IPS-18c (cell line): ENCODE measurements at regions not wholly inside any gene's neighbourhood (a gene's known extent, or its start where the extent isn't known, plus 50 kb on each side); places are given as distances from the start of the nearest gene placed in this dataset.
"Not testable (repeated sequence)": the region's sequence is repeated elsewhere in the genome, so short reads cannot be mapped to it uniquely, and the experiment has no call there.

Source experiments
- H3K4me3 ChIP-seq: 2 replicates; pipeline ENCODE4 v1.7.0; 2013; ENCODE audit warnings: low read depth, mild to moderate bottlenecking, low read length, moderate library complexity; ENCODE audit not compliant: insufficient read depth
- H3K9me3 ChIP-seq: one replicate; pipeline ENCODE4 v1.6.1; 2013; ENCODE audit warnings: mild to moderate bottlenecking, low read length, moderate library complexity; ENCODE audit not compliant: control insufficient read depth, insufficient read depth

GRCh38 chr14:22243971-22244581 is 344.9 kb downstream of the DAD1 start:
- Histone ChIP-seq H3K4me3 (no peak overlapping the region), H3K9me3 (no peaks in the 10 kb centered on the region)

DNA sequence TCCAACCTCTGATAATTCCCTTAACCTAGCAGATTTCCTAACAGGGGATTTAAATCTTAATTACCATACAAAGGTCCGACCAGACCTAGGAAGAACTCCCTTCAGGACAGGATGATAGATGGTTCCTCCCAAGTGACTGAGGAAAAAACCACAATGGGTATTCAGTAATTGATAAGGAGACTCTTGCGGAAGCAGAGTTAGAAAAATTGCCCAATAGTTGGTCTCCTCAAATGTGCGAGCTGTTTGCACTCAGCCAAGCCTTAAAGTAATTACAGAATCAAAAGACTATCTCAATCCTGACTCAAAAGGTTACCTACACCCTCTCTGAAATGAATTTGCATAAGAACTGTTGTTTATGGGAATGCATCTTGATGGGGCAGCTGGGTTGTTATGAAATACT is 350.7 kb downstream of the DAD1 start:
- not testable (repeated sequence) for H3K4me3 ChIP-seq, H3K9me3 ChIP-seq

GRCh38 chr14:22233377-22233776 is 355.6 kb downstream of the DAD1 start:
- H3K9me3 ChIP-seq: peaks cover 9% of the 10 kb centered on the region
- no peak overlapping the region for H3K4me3 ChIP-seq

GRCh38 chr14:22232933-22233332 is 356.1 kb downstream of the DAD1 start:
- Histone ChIP-seq H3K4me3 (no peak overlapping the region), H3K9me3 (peaks cover 9% of the 10 kb centered on the region)

GRCh38 chr14:22232486-22232885 is 356.5 kb downstream of the DAD1 start:
- peaks cover 9% of the 10 kb centered on the region for H3K9me3 ChIP-seq
- no peak overlapping the region for H3K4me3 ChIP-seq

- Histone ChIP-seq H3K4me3 (no peak overlapping the region), H3K9me3 (peaks cover 9% of the 10 kb centered on the region)
These were observed 358.0 kb downstream of the DAD1 start for GRCh38 chr14:22231018-22231417.

GRCh38 chr14:22230517-22230916 is 358.5 kb downstream of the DAD1 start:
- H3K4me3 ChIP-seq: no peak overlapping the region
- peaks cover 9% of the 10 kb centered on the region for H3K9me3 ChIP-seq

DNA sequence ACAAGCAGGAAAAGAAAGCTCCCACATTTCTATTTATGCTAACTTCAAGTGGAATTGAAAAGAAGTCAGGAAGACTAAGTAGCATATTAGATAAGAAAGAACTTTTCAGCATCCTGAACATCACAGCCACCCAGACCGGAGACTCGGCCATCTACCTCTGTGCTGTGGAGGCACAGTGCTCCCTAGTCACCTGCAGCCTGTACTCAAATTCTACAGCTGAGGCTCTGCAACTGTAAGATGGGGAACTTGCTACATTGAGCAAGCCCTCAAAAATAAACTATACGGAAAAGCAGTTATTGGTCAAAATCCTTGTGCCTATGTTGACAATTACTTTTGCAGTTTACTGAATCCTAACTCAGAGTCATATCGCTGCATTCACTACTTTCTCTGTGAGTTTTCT is 361.9 kb downstream of the DAD1 start:
- H3K9me3 ChIP-seq: peaks cover 2% of the 10 kb centered on the region
- H3K4me3 ChIP-seq: no peak overlapping the region

DNA sequence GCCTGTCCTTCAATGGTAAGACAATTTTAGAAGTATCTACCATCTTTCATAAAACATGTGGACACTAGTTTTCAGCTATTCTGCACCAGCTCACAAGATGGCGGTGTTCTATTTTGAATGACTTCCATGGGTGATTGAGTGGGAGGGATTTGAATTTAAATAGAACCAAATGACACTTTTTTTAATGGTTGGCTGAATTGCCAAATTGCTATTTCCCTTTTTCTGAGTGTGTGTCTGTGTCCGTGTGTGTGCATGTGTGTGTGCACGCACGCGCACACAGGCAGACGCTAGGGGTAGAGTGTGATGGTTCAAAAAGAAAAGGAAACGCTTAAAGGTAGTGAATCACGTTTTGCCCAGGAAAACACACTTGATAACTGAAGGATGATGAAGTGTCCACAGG is 362.6 kb downstream of the DAD1 start:
- no peaks in the 10 kb centered on the region for H3K9me3 ChIP-seq
- no peak overlapping the region for H3K4me3 ChIP-seq

DNA sequence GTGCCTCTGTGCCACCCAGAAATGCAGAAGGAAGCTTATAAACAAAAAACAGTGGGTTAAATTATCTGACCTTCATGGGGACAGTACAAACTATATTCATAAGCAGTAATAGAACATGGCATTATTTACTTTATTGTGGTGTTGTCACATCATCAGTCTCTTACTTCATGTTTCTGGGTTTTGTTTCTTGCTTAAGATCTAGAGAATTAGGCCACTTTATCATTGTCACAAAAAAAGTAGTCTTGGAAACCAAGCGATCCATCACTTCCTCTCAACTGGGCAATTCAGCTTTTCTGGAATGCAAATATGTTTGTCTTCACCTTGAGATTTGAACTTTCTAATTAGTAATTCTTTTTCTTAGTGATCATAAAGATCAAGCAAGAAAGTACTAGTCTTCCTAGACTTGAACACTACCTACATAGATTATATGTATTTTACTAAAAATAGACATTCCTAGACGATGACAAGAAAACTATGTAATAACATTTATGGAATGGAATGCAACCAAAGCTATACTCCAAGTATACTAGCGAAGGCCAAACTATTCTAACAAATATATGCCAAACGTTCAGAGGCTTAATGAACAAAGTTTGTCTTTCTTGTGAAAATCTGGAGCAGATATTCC is 363.4 kb downstream of the DAD1 start:
- no peak overlapping the region for H3K4me3 ChIP-seq
- H3K9me3 ChIP-seq: no peaks in the 10 kb centered on the region

- Histone ChIP-seq H3K4me3 (no peak overlapping the region), H3K9me3 (no peaks in the 10 kb centered on the region)
These were observed 367.5 kb downstream of the DAD1 start for GRCh38 chr14:22221508-22221907.

DNA sequence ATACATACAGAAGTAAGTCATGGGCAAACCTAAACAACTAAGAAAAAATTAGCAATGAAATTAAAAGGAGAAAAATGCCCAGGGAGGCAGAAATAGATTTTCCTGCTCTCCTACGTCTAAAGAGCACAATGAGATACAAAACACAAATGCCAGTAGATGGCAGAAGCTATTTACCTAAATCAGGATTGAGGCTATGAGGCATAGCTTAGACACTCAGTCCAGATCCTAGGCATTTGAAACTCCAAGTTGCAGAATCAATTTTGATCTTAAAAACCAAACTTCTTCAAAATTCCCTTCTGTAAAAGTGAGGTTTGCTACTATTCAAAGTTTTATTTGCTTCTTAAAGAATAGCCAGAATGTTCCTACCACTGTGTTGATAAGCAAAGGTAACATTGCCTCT is 368.6 kb downstream of the DAD1 start:
- H3K9me3 ChIP-seq: no peaks in the 10 kb centered on the region
- H3K4me3 ChIP-seq: no peak overlapping the region

DNA sequence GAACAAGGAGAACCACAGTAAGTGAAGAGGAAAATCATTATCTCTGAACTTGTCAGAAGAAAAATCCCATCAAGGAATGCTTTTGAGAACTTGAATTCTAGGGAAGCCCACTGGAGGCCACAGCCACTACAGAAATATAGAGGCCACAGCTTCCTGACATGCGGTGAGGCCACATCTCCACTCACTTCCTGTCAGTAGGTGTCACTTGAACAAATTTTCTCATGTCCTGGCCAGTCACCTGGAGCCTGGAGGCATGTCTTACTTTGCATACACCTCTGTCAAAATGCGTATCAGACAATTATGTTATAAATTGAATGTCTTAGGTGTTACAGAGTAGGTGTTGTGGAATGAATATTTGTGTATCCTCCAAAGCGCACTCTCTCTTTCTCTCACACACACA is 370.3 kb downstream of the DAD1 start:
- no peaks in the 10 kb centered on the region for H3K9me3 ChIP-seq

DNA sequence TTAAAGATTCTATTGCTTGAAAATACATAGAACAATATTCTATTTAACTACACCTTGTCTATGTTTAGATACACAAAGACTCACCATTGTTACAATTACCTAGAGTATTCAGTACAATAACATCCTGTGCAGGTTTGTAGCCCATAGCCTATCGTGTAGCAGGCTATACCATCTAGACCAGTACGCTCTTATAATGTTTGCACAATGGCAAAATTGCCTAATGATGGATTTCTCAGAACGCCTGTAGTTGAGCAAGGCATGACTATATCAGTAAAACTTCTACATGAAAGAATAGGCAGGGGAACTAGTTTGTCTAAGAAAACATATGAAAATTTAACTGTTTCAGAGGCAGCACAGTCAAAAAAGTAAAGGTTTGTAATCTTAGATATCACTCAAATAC is 375.9 kb downstream of the DAD1 start:
- Histone ChIP-seq H3K9me3 (no peaks in the 10 kb centered on the region), H3K4me3 (no peak overlapping the region)

More for the DNA sequence above, 370.3 kb downstream of the DAD1 start:
- no peak overlapping the region for H3K4me3 ChIP-seq

GRCh38 chr14:22210906-22211305 is 378.1 kb downstream of the DAD1 start:
- H3K4me3 ChIP-seq: no peak overlapping the region
- no peaks in the 10 kb centered on the region for H3K9me3 ChIP-seq

DNA sequence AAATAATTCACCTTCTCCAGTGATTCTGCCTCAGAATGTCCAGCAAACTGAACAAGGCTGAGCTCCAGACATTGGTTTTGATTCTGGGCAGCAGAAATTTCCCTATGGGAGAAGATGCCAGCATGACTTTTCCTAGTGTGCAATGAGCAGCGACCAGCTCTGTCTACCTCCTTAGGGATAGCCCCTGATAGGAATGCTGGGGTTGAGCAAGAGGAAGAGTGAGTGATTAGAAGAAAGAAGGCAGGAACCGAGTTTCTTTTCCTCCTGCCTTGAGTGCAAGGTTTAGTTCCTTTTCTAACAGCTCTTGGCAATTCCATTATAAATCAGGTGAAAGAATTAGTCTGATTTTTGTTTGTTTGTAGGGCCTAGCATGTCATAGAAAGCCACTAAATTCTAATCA is 379.0 kb downstream of the DAD1 start:
- Histone ChIP-seq H3K4me3 (no peak overlapping the region), H3K9me3 (no peaks in the 10 kb centered on the region)

GRCh38 chr14:22203036-22203435 is 386.0 kb downstream of the DAD1 start:
- Histone ChIP-seq H3K9me3 (peaks cover 5% of the 10 kb centered on the region), H3K4me3 (no peak overlapping the region)

GRCh38 chr14:22202313-22202712 is 386.7 kb downstream of the DAD1 start:
- no peak overlapping the region for H3K4me3 ChIP-seq
- peaks cover 5% of the 10 kb centered on the region for H3K9me3 ChIP-seq
